Nephron progenitor cell (in vitro differentiated cells): ENCODE measurements at regions not wholly inside any gene's neighbourhood (a gene's known extent, or its start where the extent isn't known, plus 50 kb on each side); places are given as distances from the start of the nearest gene placed in this dataset.

Experiments used
- DNase-seq: peaks from one replicate; pipeline ENCODE4 v3.0.0; 2021
- H3K27ac Mint-ChIP-seq: 2 replicates; pipeline ENCODE4 v1.8.0; 2021; ENCODE audit warnings: mild to moderate bottlenecking, moderate library complexity, mixed read lengths
- H3K27me3 Mint-ChIP-seq: 2 replicates; pipeline ENCODE4 v1.8.0; 2021; ENCODE audit warnings: mild to moderate bottlenecking, low read depth, mixed read lengths; ENCODE audit not compliant: poor library complexity
- H3K36me3 Mint-ChIP-seq: 2 replicates; pipeline ENCODE4 v1.8.0; 2021; ENCODE audit warnings: low read depth, mixed read lengths
- H3K4me1 Mint-ChIP-seq: 2 replicates; pipeline ENCODE4 v1.8.0; 2021; ENCODE audit warnings: mixed read lengths
- H3K4me3 Mint-ChIP-seq: 2 replicates; pipeline ENCODE4 v1.8.0; 2021; ENCODE audit warnings: mild to moderate bottlenecking, moderate library complexity, mixed read lengths
- H3K9me3 Mint-ChIP-seq: 2 replicates; pipeline ENCODE4 v1.8.0; 2021; ENCODE audit warnings: mild to moderate bottlenecking, moderate library complexity, mixed read lengths
- TF ChIP-seq, protein P1 (sequence below): fragments of 200-600 bp; sonication (generic); IDR thresholded peaks from 2 replicates; pipeline ENCODE4 v1.5.0; 2021; ENCODE audit warnings: antibody characterized with exemption

GRCh38 chr7:444606-445005 lies 75.0 kb downstream of the PDGFA start:
- TF ChIP-seq, protein P1, sequence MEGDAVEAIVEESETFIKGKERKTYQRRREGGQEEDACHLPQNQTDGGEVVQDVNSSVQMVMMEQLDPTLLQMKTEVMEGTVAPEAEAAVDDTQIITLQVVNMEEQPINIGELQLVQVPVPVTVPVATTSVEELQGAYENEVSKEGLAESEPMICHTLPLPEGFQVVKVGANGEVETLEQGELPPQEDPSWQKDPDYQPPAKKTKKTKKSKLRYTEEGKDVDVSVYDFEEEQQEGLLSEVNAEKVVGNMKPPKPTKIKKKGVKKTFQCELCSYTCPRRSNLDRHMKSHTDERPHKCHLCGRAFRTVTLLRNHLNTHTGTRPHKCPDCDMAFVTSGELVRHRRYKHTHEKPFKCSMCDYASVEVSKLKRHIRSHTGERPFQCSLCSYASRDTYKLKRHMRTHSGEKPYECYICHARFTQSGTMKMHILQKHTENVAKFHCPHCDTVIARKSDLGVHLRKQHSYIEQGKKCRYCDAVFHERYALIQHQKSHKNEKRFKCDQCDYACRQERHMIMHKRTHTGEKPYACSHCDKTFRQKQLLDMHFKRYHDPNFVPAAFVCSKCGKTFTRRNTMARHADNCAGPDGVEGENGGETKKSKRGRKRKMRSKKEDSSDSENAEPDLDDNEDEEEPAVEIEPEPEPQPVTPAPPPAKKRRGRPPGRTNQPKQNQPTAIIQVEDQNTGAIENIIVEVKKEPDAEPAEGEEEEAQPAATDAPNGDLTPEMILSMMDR: no peak
- no peaks in the 10 kb centered on the region for H3K36me3 Mint-ChIP-seq
- no peak overlapping the region for H3K4me3 Mint-ChIP-seq
- H3K27me3 Mint-ChIP-seq: peaks cover 14% of the 10 kb centered on the region
- H3K27ac Mint-ChIP-seq: no peak overlapping the region
- H3K4me1 Mint-ChIP-seq: peaks cover 18% of the 10 kb centered on the region
- peaks cover 14% of the 10 kb centered on the region for H3K9me3 Mint-ChIP-seq
- DNase-seq: no peak

DNA sequence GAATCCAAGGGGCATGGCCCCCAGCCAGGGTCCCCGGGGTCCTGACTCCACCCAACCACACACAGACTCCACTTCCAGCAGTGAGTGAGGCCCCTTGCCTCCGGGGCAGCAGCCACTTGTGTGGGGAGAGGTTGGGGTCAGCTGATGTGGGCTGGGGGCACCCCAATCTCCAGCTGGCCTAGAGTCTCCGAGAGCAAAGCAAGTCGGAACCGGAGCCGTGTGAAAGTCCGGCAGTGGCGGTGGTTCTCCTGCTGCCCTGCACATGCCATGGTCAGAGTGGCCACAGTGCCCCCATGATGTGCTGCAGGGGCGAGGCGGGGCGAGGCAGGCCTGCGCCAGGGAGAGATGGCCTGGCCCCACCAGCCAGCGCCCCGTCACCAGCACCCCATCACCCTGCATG lies 74.6 kb downstream of the PDGFA start:
- TF ChIP-seq, protein P1: no peak
- Mint-ChIP-seq H3K27me3 (peaks cover 14% of the 10 kb centered on the region), H3K9me3 (peaks cover 10% of the 10 kb centered on the region), H3K4me1 (peaks cover 18% of the 10 kb centered on the region), H3K36me3 (no peaks in the 10 kb centered on the region), H3K27ac (no peak overlapping the region), H3K4me3 (no peak overlapping the region)
- DNase-seq: no peak

- TF ChIP-seq, protein P1: no peak
- H3K4me1 Mint-ChIP-seq: peaks cover 18% of the 10 kb centered on the region
- H3K36me3 Mint-ChIP-seq: no peaks in the 10 kb centered on the region
- H3K9me3 Mint-ChIP-seq: peaks cover 3% of the 10 kb centered on the region
- no peak for DNase-seq
- H3K27me3 Mint-ChIP-seq: peaks cover 19% of the 10 kb centered on the region
- no peak overlapping the region for H3K4me3 Mint-ChIP-seq
- no peak overlapping the region for H3K27ac Mint-ChIP-seq
Measured at GRCh38 chr7:445563-446288, 73.9 kb downstream of the PDGFA start.

DNA sequence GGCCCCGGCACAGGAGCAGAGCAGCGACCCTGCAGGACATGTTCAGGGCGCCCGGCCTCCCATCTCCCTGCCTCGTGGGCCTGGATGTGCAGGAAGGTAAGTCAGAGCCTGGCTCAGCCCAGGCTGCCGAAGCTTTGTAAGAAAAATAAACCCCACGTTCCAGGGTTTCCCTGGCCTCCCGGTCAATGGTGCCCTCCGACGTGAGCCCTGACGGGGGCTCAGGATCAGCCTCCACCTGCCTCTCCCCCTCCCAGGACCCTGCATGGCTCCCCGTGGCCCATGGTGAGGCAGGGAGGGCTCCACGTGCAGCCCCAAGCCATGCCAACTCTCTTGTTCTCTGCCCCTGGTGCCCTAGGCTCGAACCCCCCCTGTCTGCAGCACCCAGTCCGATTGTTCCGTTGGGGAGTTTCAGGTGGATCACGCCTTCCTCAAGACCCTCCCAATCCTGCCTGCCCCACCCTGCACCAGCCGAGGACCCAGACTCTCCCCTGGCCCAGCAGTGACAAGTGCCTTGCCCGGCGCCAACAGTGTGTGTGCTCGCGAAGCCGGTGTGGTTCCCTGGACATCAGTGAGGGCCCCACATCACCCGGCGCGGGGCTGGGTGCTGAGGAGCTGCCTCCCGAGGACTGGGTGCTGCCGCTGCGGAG lies 73.2 kb downstream of the PDGFA start:
- Mint-ChIP-seq H3K27me3 (peaks cover 23% of the 10 kb centered on the region), H3K4me3 (no peak overlapping the region), H3K9me3 (no peaks in the 10 kb centered on the region), H3K27ac (no peak overlapping the region), H3K36me3 (no peaks in the 10 kb centered on the region), H3K4me1 (peaks cover 24% of the 10 kb centered on the region)
- DNase-seq: no peak
- TF ChIP-seq, protein P1: no peak
